Upper lobe of left lung (tissue), 4 donors: ENCODE measurements at regions not wholly inside any gene's neighbourhood (a gene's known extent, or its start where the extent isn't known, plus 50 kb on each side); places are given as distances from the start of the nearest gene placed in this dataset.

ENCODE experiments used
- CTCF ChIP-seq, 6 experiments: fragments of 450-650 bp in 4 of 6; fragments of 200-600 bp in 2 of 6; sonication (generic) in 2 of 6; IDR thresholded peaks; one replicate each; pipeline ENCODE4 v1.5.1; 2016 to 2019; ENCODE audit warnings: antibody characterized with exemption in 6 of 6
- EP300 ChIP-seq, 4 donors: sonication (generic); formaldehyde crosslinking; IDR thresholded peaks; one replicate each; pipeline ENCODE4 v1.5.1; 2017; ENCODE audit warnings: antibody characterized with exemption in 4 of 4, control low read depth in 2 of 4
- POLR2A ChIP-seq, 4 donors: fragments of 450-650 bp; IDR thresholded peaks; one replicate each; pipeline ENCODE4 v1.5.1; 2016 to 2017; ENCODE audit warnings: antibody characterized with exemption in 4 of 4, mild to moderate bottlenecking in 2 of 4
- POLR2AphosphoS5 ChIP-seq, 2 donors: sonication (generic); formaldehyde crosslinking; IDR thresholded peaks; one replicate each; pipeline ENCODE4 v1.5.1; 2017; ENCODE audit warnings: antibody characterized with exemption in 2 of 2

DNA sequence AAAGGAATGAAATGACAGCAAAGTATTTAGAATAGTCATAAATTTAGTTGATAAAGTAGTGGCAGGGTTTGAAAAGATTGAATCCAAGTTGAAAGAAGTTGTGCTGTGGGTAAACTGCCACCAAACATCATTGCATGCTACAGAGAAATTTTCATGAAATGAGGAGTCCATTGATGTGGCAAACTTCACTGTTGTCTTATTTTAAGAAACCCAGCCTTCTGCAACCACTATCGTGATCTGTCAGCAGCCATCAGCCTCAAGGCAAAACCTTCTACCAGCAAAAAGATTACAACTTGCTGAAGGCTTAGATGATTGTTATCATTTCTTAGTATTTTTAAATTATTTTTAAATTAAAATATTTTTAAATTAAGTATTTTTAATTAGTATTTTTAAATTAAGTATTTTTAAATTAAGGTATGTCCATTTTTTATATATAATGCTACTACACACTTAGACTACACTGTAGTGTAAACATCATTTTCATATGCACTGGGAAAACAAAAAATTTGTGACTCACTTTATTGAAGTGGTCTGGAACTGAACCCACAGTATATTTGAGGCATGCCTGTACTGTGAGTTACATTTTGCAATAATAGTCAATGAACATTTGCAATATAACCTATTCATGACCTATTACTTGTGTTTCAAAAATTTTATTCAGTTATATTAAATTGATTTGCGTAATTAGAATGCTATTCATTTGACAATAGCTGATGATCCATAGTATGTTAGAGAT, 67.2 kb upstream of the SYT1 start:
- TF ChIP-seq CTCF (IDR thresholded peaks at IDR 0.05) (no peak), POLR2A (IDR thresholded peaks at IDR 0.05) (no peak), EP300 (IDR thresholded peaks at IDR 0.05) (no peak), POLR2AphosphoS5 (IDR thresholded peaks at IDR 0.05) (no peak)
